ENCODE measurements at regions not wholly inside any gene's neighbourhood (a gene's known extent, or its start where the extent isn't known, plus 50 kb on each side); places are given as distances from the start of the nearest gene placed in this dataset.

- Histone ChIP-seq H3K36me3 (ENCODE audit: insufficient read depth, low read length) (no peaks in the 10 kb centered on the region), H3K79me2 (ENCODE audit: insufficient read depth, low read length) (no peaks in the 10 kb centered on the region), H3K9me3 (ENCODE audit: insufficient read depth, low read depth, low read length) (peaks cover 3% of the 10 kb centered on the region), H3K4me1 (ENCODE audit: insufficient read depth, low read length) (peaks cover 4% of the 10 kb centered on the region), H3K27me3 (ENCODE audit: insufficient read depth, low read length) (no peaks in the 10 kb centered on the region), H3K4me3 (ENCODE audit: insufficient read depth, low read depth, low read length) (no peak overlapping the region), H3K4me2 (ENCODE audit: low read length) (no peak overlapping the region), H3K9ac (ENCODE audit: low read length) (no peak overlapping the region), H3K27ac (ENCODE audit: low read depth, low read length) (no peak overlapping the region), H4K20me1 (ENCODE audit: insufficient read depth, low read length) (no peaks in the 10 kb centered on the region), H2AFZ (ENCODE audit: low read depth, low read length) (no peak overlapping the region)
- Mint-ChIP-seq H3K9me3 (ENCODE audit: unreplicated experiment) (peaks cover 15% of the 10 kb centered on the region), H3K27ac (ENCODE audit: unreplicated experiment) (no peak overlapping the region), H3K27me3 (ENCODE audit: low read depth, unreplicated experiment) (peaks cover 24% of the 10 kb centered on the region), H3K4me3 (ENCODE audit: unreplicated experiment) (no peak overlapping the region), H3K36me3 (ENCODE audit: low read depth, unreplicated experiment) (peaks cover 2% of the 10 kb centered on the region), H3K4me1 (ENCODE audit: low read depth, unreplicated experiment) (no peaks in the 10 kb centered on the region)
- TF ChIP-seq CTCF (IDR thresholded peaks at IDR 0.05; ENCODE audit: insufficient read depth, low read depth, low read length) (no peak), EZH2 (IDR thresholded peaks at IDR 0.05; ENCODE audit: insufficient read depth, low read length) (no peak)
- no peak for FAIRE-seq
- no peak for DNase-seq (ENCODE audit: low read depth)
Observed at GRCh38 chr11:69367211-69367964, 73.4 kb downstream of the MYEOV start.

GRCh38 chr11:69368119-69368880, 74.3 kb downstream of the MYEOV start:
- no peak overlapping the region for H3K4me3 Mint-ChIP-seq (ENCODE audit: unreplicated experiment)
- Histone ChIP-seq H3K79me2 (ENCODE audit: insufficient read depth, low read length) (no peaks in the 10 kb centered on the region), H3K36me3 (ENCODE audit: insufficient read depth, low read length) (no peaks in the 10 kb centered on the region), H3K4me3 (ENCODE audit: insufficient read depth, low read depth, low read length) (no peak overlapping the region), H3K4me1 (ENCODE audit: insufficient read depth, low read length) (peaks cover 4% of the 10 kb centered on the region), H3K27me3 (ENCODE audit: insufficient read depth, low read length) (no peaks in the 10 kb centered on the region), H3K27ac (ENCODE audit: low read depth, low read length) (no peak overlapping the region), H3K9me3 (ENCODE audit: insufficient read depth, low read depth, low read length) (peaks cover 3% of the 10 kb centered on the region), H3K9ac (ENCODE audit: low read length) (no peak overlapping the region), H2AFZ (ENCODE audit: low read depth, low read length) (no peak overlapping the region), H3K4me2 (ENCODE audit: low read length) (no peak overlapping the region), H4K20me1 (ENCODE audit: insufficient read depth, low read length) (no peaks in the 10 kb centered on the region)
- DNase-seq (ENCODE audit: low read depth) (no peak), FAIRE-seq (no peak)
- H3K27me3 Mint-ChIP-seq (ENCODE audit: low read depth, unreplicated experiment): peaks cover 32% of the 10 kb centered on the region
- H3K9me3 Mint-ChIP-seq (ENCODE audit: unreplicated experiment): peaks cover 15% of the 10 kb centered on the region
- H3K36me3 Mint-ChIP-seq (ENCODE audit: low read depth, unreplicated experiment): peaks cover 2% of the 10 kb centered on the region
- TF ChIP-seq CTCF (IDR thresholded peaks at IDR 0.05; ENCODE audit: insufficient read depth, low read depth, low read length): no peak
- no peak for TF ChIP-seq EZH2 (IDR thresholded peaks at IDR 0.05; ENCODE audit: insufficient read depth, low read length)
- no peak overlapping the region for H3K27ac Mint-ChIP-seq (ENCODE audit: unreplicated experiment)
- H3K4me1 Mint-ChIP-seq (ENCODE audit: low read depth, unreplicated experiment): no peaks in the 10 kb centered on the region

Data from astrocyte (in vitro differentiated cells and primary cell).